SU-DHL-6 (cell line): ENCODE measurements at regions not wholly inside any gene's neighbourhood (a gene's known extent, or its start where the extent isn't known, plus 50 kb on each side); places are given as distances from the start of the nearest gene placed in this dataset.

Experiments used
- H2AFZ ChIP-seq: fragments of 200-600 bp; sonication (generic); 2 replicates; pipeline ENCODE4 v1.6.1; 2014; ENCODE audit warnings: low read depth, mild to moderate bottlenecking, moderate library complexity, mixed read lengths, antibody characterized with exemption, low read length; ENCODE audit not compliant: severe bottlenecking
- H3F3A ChIP-seq: fragments of 200-600 bp; shearing (Covaris generic); 2 replicates; pipeline ENCODE4 v1.6.0; 2016; ENCODE audit warnings: antibody characterized with exemption, mild to moderate bottlenecking; ENCODE audit not compliant: insufficient read depth
- H3K27ac ChIP-seq: fragments of 200-600 bp; sonication (generic); 2 replicates; pipeline ENCODE4 v1.5.1; 2016; ENCODE audit warnings: low read depth, mild to moderate bottlenecking, low read length, moderate library complexity, mixed read lengths
- H3K27me3 ChIP-seq: fragments of 200-600 bp; sonication (generic), shearing (Covaris generic); 2 replicates; pipeline ENCODE4 v1.6.0; 2014; ENCODE audit warnings: mild to moderate bottlenecking, low read length
- H3K36me3 ChIP-seq: fragments of 200-600 bp; sonication (generic); 2 replicates; pipeline ENCODE4 v1.6.1; 2014; ENCODE audit warnings: mild to moderate bottlenecking, low read length, mixed read lengths
- H3K4me2 ChIP-seq: fragments of 300-600, 200-600 bp; shearing (Covaris generic), sonication (generic); 2 replicates; pipeline ENCODE4 v1.6.0; 2014; ENCODE audit warnings: low read length, low read depth, mild to moderate bottlenecking; ENCODE audit not compliant: poor library complexity, severe bottlenecking
- H3K4me3 ChIP-seq: fragments of 200-600 bp; sonication (generic); 2 replicates; pipeline ENCODE4 v1.5.1; 2014; ENCODE audit warnings: antibody characterized with exemption, low read length, mild to moderate bottlenecking, mixed read lengths; ENCODE audit not compliant: insufficient read depth, poor library complexity, severe bottlenecking
- H3K79me2 ChIP-seq: fragments of 200-600 bp; sonication (generic); 2 replicates; pipeline ENCODE4 v1.6.1; 2014; ENCODE audit warnings: mild to moderate bottlenecking, low read length, moderate library complexity; ENCODE audit not compliant: insufficient read depth
- H3K9ac ChIP-seq: fragments of 200-600 bp; sonication (generic); 2 replicates; pipeline ENCODE4 v1.7.0; 2014; ENCODE audit warnings: mild to moderate bottlenecking, low read length
- H3K9me2 ChIP-seq: fragments of 200-600 bp; sonication (generic); replicated peaks from 2 replicates; pipeline ENCODE4 v1.6.1; 2014; ENCODE audit warnings: low read length; ENCODE audit not compliant: insufficient read depth
- H3K9me3 ChIP-seq: fragments of 200-600 bp; sonication (generic); 2 replicates; pipeline ENCODE4 v1.6.1; 2014; ENCODE audit warnings: low read length, mixed read lengths; ENCODE audit not compliant: insufficient read depth
- H4K20me1 ChIP-seq: fragments of 200-600 bp; sonication (generic); 2 replicates; pipeline ENCODE4 v1.6.1; 2014; ENCODE audit warnings: low read depth, mild to moderate bottlenecking, antibody characterized with exemption, low read length, moderate library complexity, mixed read lengths
- CTCF ChIP-seq: fragments of 200-600 bp; sonication (generic); IDR thresholded peaks from one replicate; pipeline ENCODE4 v1.5.1; 2017; ENCODE audit warnings: antibody characterized with exemption, mild to moderate bottlenecking, low read length, moderate library complexity; ENCODE audit not compliant: insufficient read depth, poor library complexity, severe bottlenecking
- EZH2phosphoT487 ChIP-seq: fragments of 200-600 bp; sonication (generic), shearing (Covaris generic); conservative IDR thresholded peaks from 2 replicates; pipeline ENCODE4 v1.6.1; 2018; ENCODE audit warnings: mild to moderate bottlenecking, antibody characterized with exemption, low read length, moderate library complexity, mixed read lengths

- peaks cover 5% of the 10 kb centered on the region; the same call in 1 of the 2 replicates for H4K20me1 ChIP-seq
- H2AFZ ChIP-seq, result no peak overlapping the region
- no peak overlapping the region for H3K27ac ChIP-seq
- no peak overlapping the region for H3K4me3 ChIP-seq
- no peak overlapping the region for H3K4me2 ChIP-seq
- H3K9me2 ChIP-seq, result no peaks in the 10 kb centered on the region
- no peaks in the 10 kb centered on the region for H3K36me3 ChIP-seq
- no peaks in the 10 kb centered on the region for H3F3A ChIP-seq
- TF ChIP-seq CTCF, result no peak
- no peak for TF ChIP-seq EZH2phosphoT487
- H3K9ac ChIP-seq, result no peak overlapping the region
- no peaks in the 10 kb centered on the region for H3K9me3 ChIP-seq
- no peaks in the 10 kb centered on the region for H3K27me3 ChIP-seq
- no peaks in the 10 kb centered on the region for H3K79me2 ChIP-seq
These were observed 577.4 kb downstream of the DSC3 start for GRCh38 chr18:30465096-30465495.

- no peak overlapping the region for H3K4me3 ChIP-seq
- no peak overlapping the region for H3K9ac ChIP-seq
- TF ChIP-seq CTCF (no peak), EZH2phosphoT487 (no peak)
These were observed 585.4 kb downstream of the DSC3 start for GRCh38 chr18:30457156-30457555.

GRCh38 chr18:30455741-30456140 is 586.8 kb downstream of the DSC3 start:
- Histone ChIP-seq H3K36me3 (no peaks in the 10 kb centered on the region), H3K9me3 (0 out of 2 replicates have a peak, but pooled peaks cover 5% of the 10 kb centered on the region), H3K27ac (no peak overlapping the region), H3K4me2 (no peak overlapping the region), H2AFZ (no peak overlapping the region), H3F3A (no peaks in the 10 kb centered on the region), H4K20me1 (no peaks in the 10 kb centered on the region), H3K4me3 (no peak overlapping the region), H3K79me2 (no peaks in the 10 kb centered on the region), H3K9ac (no peak overlapping the region), H3K27me3 (no peaks in the 10 kb centered on the region), H3K9me2 (no peaks in the 10 kb centered on the region)
- TF ChIP-seq CTCF (no peak), EZH2phosphoT487 (no peak)

More at GRCh38 chr18:30457156-30457555, 585.4 kb downstream of the DSC3 start:
- no peaks in the 10 kb centered on the region for H3K36me3 ChIP-seq
- H3K27ac ChIP-seq, result no peak overlapping the region
- H3K4me2 ChIP-seq, result no peak overlapping the region
- H3K79me2 ChIP-seq, result no peaks in the 10 kb centered on the region
- H3K9me3 ChIP-seq, result 0 out of 2 replicates have a peak, but pooled peaks cover 5% of the 10 kb centered on the region
- H3F3A ChIP-seq, result no peaks in the 10 kb centered on the region
- H3K9me2 ChIP-seq, result no peaks in the 10 kb centered on the region
- H4K20me1 ChIP-seq, result peaks cover 4% of the 10 kb centered on the region; the same call in 1 of the 2 replicates
- no peaks in the 10 kb centered on the region for H3K27me3 ChIP-seq
- H2AFZ ChIP-seq, result no peak overlapping the region
